Gastrocnemius medialis (tissue), 4 donors: ENCODE measurements at regions not wholly inside any gene's neighbourhood (a gene's known extent, or its start where the extent isn't known, plus 50 kb on each side); places are given as distances from the start of the nearest gene placed in this dataset.

ENCODE experiments used
- ATAC-seq, 2 donors: fragments of 150-250 bp; one replicate each; pipeline ENCODE4 v1.9.1; 2016
- DNase-seq, 2 donors: peaks; one replicate each; pipeline ENCODE4 v3.0.0-alpha.2; 2019
- H3K27ac ChIP-seq, 4 donors: fragments of 200-600 bp; sonication (generic); 1 replicate in 1 of 4; 2 replicates in 3 of 4; pipeline ENCODE4 v1.5.1; 2016 to 2018; ENCODE audit warnings: mild to moderate bottlenecking in 2 of 4, moderate library complexity in 1 of 4
- H3K27me3 ChIP-seq, 3 donors: fragments of 200-600 bp; sonication (generic) in 2 of 3; 1 replicate in 1 of 3; 2 replicates in 2 of 3; pipeline versions ENCODE4 v1.5.1 to v1.6.0; 2016 to 2019; ENCODE audit warnings: mild to moderate bottlenecking in 1 of 3, moderate library complexity in 1 of 3
- H3K36me3 ChIP-seq, 2 donors: fragments of 200-600 bp; sonication (generic) in 1 of 2; one replicate each; pipeline ENCODE4 v1.5.1; 2017 to 2018
- H3K4me1 ChIP-seq, 2 donors: fragments of 200-600 bp; sonication (generic) in 1 of 2; one replicate each; pipeline ENCODE4 v1.5.1; 2016 to 2017; ENCODE audit warnings: mild to moderate bottlenecking in 2 of 2
- H3K4me3 ChIP-seq, 4 donors: fragments of 200-600 bp; sonication (generic) in 3 of 4; 1 replicate in 1 of 4; 2 replicates in 3 of 4; pipeline ENCODE4 v1.5.1; 2016 to 2019; ENCODE audit warnings: mild to moderate bottlenecking in 2 of 4
- H3K9me3 ChIP-seq, 3 donors: fragments of 200-600 bp; sonication (generic) in 2 of 3; 1 replicate in 1 of 3; 2 replicates in 2 of 3; pipeline ENCODE4 v1.5.1; 2016 to 2019
- POLR2A ChIP-seq, 2 donors: fragments of 450-650 bp; IDR thresholded peaks; one replicate each; pipeline ENCODE4 v1.6.1; 2017; ENCODE audit warnings: antibody characterized with exemption in 2 of 2, mild to moderate bottlenecking in 2 of 2, moderate library complexity in 2 of 2
- in situ Hi-C, 4 donors: fragments of 200-750 bp; cut with MboI; loops; one replicate each; pipeline versions ENCODE4 v1.15.0 to v1.8.0; 2017; ENCODE audit warnings: low sequenced_read_pairs in 4 of 4
- intact Hi-C: fragments of 100-400 bp; cut with DNase I; formaldehyde crosslinking; loops from one replicate; pipeline ENCODE4 v1.15.1; 2023; ENCODE audit warnings: low total_unique reads
- TF ChIP-seq, protein P1 (sequence below), 5 experiments: fragments of 450-650 bp in 3 of 5; fragments of 200-600 bp in 2 of 5; sonication (generic) in 2 of 5; IDR thresholded peaks in 4 of 5; conservative IDR thresholded peaks in 1 of 5; 1 replicate in 4 of 5; 2 replicates in 1 of 5; pipeline ENCODE4 v1.5.1; 2016 to 2019; ENCODE audit warnings: antibody characterized with exemption in 5 of 5, mild to moderate bottlenecking in 3 of 5, moderate library complexity in 3 of 5

DNA sequence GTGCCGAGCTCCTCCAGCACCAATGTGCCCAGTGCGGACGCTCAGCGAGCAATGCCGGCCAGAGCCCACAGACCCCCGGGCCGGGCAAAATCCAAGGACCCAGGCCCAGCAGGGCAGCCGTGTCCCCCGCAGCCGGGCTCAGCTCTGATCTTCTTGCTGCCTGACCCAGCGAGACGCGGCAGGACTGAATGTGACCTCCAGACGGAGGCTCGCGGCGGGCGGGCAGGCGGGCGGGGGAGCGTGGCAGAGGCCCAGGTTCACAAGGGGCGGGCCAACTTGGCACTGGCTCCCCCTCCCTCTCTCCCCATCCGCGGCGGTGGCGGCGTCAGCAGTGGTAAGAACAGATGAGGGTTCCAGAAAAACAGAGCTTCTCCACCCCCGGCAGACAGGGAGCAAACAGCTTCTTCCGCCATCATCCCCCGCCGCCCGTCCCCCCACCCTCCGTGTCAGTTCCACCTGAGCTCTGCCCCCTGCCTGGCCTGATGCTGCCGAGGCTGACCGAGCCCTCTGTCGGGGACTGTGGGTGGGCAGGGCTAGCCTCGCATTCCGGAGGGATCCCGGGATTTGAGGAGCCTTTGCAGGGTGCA is 94.3 kb downstream of the RFLNA start:
- DNase-seq, result peak; percentile 74 to 88
- in situ Hi-C loops, result loop anchor here in 1 of 4 donors (25.0 kb wide), 1 partner anchor 123 kb away; no protein-coding TSS in a partner anchor
- no peaks in the 10 kb centered on the region for H3K9me3 ChIP-seq
- H3K36me3 ChIP-seq, result peaks cover 0 to under 1% of the 10 kb centered on the region in 2 donors
- H3K27ac ChIP-seq, result peak overlapping the region; percentile 93 to 98 (median 96)
- H3K27me3 ChIP-seq, result no peaks in the 10 kb centered on the region
- intact Hi-C loops, result loop anchor here (2.0 to 5.0 kb wide), 2 partner anchors 120 to 178 kb away; partner anchors contain the start of gene NCOR2
- peak overlapping the region; percentile 56 to 86 (median 72) for H3K4me3 ChIP-seq
- TF ChIP-seq, protein P1, sequence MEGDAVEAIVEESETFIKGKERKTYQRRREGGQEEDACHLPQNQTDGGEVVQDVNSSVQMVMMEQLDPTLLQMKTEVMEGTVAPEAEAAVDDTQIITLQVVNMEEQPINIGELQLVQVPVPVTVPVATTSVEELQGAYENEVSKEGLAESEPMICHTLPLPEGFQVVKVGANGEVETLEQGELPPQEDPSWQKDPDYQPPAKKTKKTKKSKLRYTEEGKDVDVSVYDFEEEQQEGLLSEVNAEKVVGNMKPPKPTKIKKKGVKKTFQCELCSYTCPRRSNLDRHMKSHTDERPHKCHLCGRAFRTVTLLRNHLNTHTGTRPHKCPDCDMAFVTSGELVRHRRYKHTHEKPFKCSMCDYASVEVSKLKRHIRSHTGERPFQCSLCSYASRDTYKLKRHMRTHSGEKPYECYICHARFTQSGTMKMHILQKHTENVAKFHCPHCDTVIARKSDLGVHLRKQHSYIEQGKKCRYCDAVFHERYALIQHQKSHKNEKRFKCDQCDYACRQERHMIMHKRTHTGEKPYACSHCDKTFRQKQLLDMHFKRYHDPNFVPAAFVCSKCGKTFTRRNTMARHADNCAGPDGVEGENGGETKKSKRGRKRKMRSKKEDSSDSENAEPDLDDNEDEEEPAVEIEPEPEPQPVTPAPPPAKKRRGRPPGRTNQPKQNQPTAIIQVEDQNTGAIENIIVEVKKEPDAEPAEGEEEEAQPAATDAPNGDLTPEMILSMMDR (IDR thresholded peaks at IDR 0.05 in 4 of 5, conservative IDR thresholded peaks at IDR 0.05 in 1 of 5), result no peak
- peak; percentile 80 for TF ChIP-seq POLR2A (IDR thresholded peaks at IDR 0.05)
- ATAC-seq, result peak; percentile 27 to 36
- peaks cover 75 to 80% of the 10 kb centered on the region in 2 donors for H3K4me1 ChIP-seq

DNA sequence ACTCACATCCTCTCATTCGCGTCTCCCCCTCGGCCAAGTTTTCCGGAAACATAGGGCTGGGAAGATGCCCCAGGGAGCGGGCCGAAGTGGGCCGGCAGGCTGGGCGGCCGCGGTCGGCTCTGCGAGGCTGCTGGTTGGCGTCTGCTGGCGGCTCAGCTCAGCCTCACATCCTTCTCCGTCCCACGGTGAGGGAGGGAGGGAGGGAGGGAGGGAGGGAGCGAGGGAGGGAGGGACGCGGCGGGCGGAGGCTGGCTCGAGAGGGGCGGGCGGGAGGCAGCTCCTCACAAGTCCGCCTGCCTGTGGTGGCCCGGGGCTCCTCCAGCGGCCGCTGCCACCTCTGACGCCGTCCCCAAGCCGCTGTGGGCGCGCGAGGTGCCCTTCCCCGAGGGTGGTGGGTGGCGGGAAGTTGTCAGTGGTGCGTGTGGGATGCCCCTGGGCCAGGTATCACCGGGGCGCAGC is 93.8 kb downstream of the RFLNA start:
- DNase-seq, result peak; percentile 83 to 84
- TF ChIP-seq, protein P1 (IDR thresholded peaks at IDR 0.05 in 4 of 5, conservative IDR thresholded peaks at IDR 0.05 in 1 of 5), result no peak
- no peak for TF ChIP-seq POLR2A (IDR thresholded peaks at IDR 0.05)
- Histone ChIP-seq H3K9me3 (no peaks in the 10 kb centered on the region), H3K4me1 (peaks cover 75 to 80% of the 10 kb centered on the region in 2 donors), H3K27ac (peak overlapping the region; percentile 93 to 98 (median 96)), H3K27me3 (no peaks in the 10 kb centered on the region), H3K36me3 (peaks cover 0 to 5% of the 10 kb centered on the region in 2 donors), H3K4me3 (peak overlapping the region; percentile 56 to 86 (median 72))
- ATAC-seq, result peak; percentile 34 to 37
- intact Hi-C loops, result loop anchor here (2.0 to 5.0 kb wide), 2 partner anchors 120 to 179 kb away; partner anchors contain the start of gene NCOR2
- in situ Hi-C loops, result loop anchor here in 1 of 4 donors (25.0 kb wide), 1 partner anchor 124 kb away; no protein-coding TSS in a partner anchor

DNA sequence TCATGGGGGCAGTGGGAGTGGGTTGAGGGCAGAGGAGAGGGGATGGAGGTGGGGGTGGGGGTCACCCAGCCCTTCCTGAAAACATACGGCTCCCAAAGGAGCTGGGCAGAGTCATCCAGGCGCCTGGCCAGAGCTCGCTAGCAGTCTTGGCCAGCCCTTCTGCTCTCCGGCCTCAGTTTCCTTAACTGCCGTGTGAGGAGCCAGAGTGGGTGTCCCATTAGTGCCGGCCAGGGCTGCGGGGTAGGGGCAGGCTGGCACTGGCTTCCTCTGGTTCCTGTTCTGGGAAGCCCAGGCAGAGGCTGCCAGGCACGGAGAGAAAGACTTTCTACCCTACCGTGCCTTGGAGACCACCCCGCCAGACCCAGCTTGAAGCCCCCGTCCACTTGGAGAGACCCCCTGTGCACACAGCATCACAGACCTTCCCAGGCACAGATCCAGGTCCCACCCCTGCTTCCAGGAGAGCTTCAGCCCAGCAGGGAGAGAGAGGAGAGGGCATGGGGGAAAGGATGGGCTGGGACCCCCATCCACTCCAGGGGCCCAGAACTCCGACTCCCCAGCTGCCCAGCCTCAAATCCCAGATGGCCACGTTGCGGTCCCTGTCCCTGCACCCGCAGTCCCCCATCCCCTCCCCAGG is 93.3 kb downstream of the RFLNA start:
- no peaks in the 10 kb centered on the region for H3K27me3 ChIP-seq
- in situ Hi-C loops, result loop anchor here in 1 of 4 donors (25.0 kb wide), 1 partner anchor 124 kb away; no protein-coding TSS in a partner anchor
- ATAC-seq, result peak; percentile 9 to 10
- TF ChIP-seq, protein P1 (IDR thresholded peaks at IDR 0.05 in 4 of 5, conservative IDR thresholded peaks at IDR 0.05 in 1 of 5), result no peak
- no peak for TF ChIP-seq POLR2A (IDR thresholded peaks at IDR 0.05)
- intact Hi-C loops, result loop anchor here (2.0 to 5.0 kb wide), 2 partner anchors 121 to 179 kb away; partner anchors contain the start of gene NCOR2
- no peak for DNase-seq
- peak overlapping the region; percentile 93 to 98 (median 96) for H3K27ac ChIP-seq
- H3K9me3 ChIP-seq, result no peaks in the 10 kb centered on the region
- H3K4me1 ChIP-seq, result peaks cover 73 to 78% of the 10 kb centered on the region in 2 donors
- H3K4me3 ChIP-seq, result peak overlapping the region; percentile 56 to 86 (median 72)
- peaks cover 0 to 11% of the 10 kb centered on the region in 2 donors for H3K36me3 ChIP-seq

DNA sequence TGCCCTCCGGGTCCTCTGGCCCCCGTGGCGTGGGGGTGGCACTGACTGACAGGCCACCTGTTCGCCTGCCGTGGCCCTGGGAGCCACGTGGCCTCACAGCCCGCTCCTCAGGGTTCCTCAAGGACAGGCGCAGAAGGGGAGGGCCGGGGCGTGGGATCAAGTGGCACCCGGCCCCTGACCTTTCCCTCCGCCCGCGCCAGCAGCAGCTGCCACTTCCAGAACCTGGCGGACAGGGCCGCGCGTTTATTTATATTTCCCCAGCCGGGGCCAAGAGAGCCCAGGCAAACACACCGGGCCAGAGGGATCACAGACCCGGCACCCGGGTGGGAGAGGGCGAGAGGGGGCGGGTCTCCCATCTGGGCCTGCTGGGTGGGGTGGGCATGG is 92.6 kb downstream of the RFLNA start:
- DNase-seq (peak; percentile 87 to 96), ATAC-seq (peak; percentile 53 to 60)
- Histone ChIP-seq H3K36me3 (peaks cover 0 to 13% of the 10 kb centered on the region in 2 donors), H3K9me3 (no peaks in the 10 kb centered on the region), H3K27me3 (no peaks in the 10 kb centered on the region), H3K4me3 (peak overlapping the region; percentile 56 to 86 (median 72)), H3K27ac (peak overlapping the region; percentile 93 to 98 (median 96)), H3K4me1 (peaks cover 73 to 78% of the 10 kb centered on the region in 2 donors)
- TF ChIP-seq POLR2A (IDR thresholded peaks at IDR 0.05), result peak; percentile 70 to 79
- TF ChIP-seq, protein P1 (IDR thresholded peaks at IDR 0.05 in 4 of 5, conservative IDR thresholded peaks at IDR 0.05 in 1 of 5), result no peak
- intact Hi-C loops (loop anchor here (1.0 to 5.0 kb wide), 4 partner anchors 18 to 180 kb away; partner anchors contain the start of gene NCOR2), in situ Hi-C loops (loop anchor here in 1 of 4 donors (25.0 kb wide), 1 partner anchor 125 kb away; no protein-coding TSS in a partner anchor)
